ENCODE measurements at regions not wholly inside any gene's neighbourhood (a gene's known extent, or its start where the extent isn't known, plus 50 kb on each side); places are given as distances from the start of the nearest gene placed in this dataset.

DNA sequence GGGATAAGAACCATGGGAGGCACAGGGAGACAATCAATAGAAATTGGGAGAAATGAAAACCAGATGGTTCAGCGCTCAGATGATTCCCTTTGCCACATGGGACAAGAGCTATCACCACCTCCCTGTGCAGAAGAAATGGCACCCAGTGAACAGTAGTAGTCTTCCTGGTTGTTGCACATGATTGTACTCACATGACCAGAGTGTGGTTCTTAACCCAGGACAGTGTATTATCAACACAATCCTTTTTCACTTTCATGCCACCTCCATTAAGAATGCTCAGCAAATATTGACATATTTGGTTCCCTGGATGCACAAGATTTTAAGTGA, 149.0 kb upstream of the SH3BP4 start:
- TF ChIP-seq, protein P1, sequence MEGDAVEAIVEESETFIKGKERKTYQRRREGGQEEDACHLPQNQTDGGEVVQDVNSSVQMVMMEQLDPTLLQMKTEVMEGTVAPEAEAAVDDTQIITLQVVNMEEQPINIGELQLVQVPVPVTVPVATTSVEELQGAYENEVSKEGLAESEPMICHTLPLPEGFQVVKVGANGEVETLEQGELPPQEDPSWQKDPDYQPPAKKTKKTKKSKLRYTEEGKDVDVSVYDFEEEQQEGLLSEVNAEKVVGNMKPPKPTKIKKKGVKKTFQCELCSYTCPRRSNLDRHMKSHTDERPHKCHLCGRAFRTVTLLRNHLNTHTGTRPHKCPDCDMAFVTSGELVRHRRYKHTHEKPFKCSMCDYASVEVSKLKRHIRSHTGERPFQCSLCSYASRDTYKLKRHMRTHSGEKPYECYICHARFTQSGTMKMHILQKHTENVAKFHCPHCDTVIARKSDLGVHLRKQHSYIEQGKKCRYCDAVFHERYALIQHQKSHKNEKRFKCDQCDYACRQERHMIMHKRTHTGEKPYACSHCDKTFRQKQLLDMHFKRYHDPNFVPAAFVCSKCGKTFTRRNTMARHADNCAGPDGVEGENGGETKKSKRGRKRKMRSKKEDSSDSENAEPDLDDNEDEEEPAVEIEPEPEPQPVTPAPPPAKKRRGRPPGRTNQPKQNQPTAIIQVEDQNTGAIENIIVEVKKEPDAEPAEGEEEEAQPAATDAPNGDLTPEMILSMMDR (IDR thresholded peaks at IDR 0.05), result no peak

- TF ChIP-seq, protein P1 (IDR thresholded peaks at IDR 0.05), result no peak
Measured at GRCh38 chr2:234802071-234802844, 149.6 kb upstream of the SH3BP4 start.

- TF ChIP-seq, protein P1 (IDR thresholded peaks at IDR 0.05), result no peak
Measured at GRCh38 chr2:234797566-234798250, 154.1 kb upstream of the SH3BP4 start.

DNA sequence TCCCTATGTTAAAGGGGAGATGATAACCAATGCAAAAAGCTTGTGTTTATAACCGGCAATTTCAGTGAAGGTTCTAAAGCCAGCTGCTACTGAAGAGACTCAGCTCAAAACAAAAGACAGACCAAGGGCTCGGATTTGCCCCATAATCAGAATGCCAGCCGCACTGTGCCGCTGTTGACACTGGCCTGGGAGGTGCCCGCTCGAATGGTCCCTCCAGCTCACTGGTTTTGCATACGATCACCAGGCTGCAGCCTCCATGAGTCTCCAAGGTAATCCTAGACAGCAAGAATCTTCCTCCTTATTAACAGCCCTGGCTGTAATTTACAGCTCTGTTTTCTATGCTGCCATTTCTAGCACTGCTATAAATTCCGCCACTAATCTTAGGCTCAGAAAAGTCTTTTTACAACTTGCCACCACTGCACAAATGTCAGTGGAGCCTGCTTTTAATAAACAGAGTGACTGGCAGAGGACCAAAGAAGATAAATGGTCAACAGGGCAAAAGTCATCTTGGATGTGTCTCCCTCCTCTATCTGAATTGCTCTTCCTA, 155.7 kb upstream of the SH3BP4 start:
- TF ChIP-seq, protein P1 (IDR thresholded peaks at IDR 0.05), result no peak

- TF ChIP-seq, protein P1 (IDR thresholded peaks at IDR 0.05), result no peak
Measured at GRCh38 chr2:234795272-234795920, 156.4 kb upstream of the SH3BP4 start.

GRCh38 chr2:234794866-234795265, 157.0 kb upstream of the SH3BP4 start:
- TF ChIP-seq, protein P1 (IDR thresholded peaks at IDR 0.05), result no peak

DNA sequence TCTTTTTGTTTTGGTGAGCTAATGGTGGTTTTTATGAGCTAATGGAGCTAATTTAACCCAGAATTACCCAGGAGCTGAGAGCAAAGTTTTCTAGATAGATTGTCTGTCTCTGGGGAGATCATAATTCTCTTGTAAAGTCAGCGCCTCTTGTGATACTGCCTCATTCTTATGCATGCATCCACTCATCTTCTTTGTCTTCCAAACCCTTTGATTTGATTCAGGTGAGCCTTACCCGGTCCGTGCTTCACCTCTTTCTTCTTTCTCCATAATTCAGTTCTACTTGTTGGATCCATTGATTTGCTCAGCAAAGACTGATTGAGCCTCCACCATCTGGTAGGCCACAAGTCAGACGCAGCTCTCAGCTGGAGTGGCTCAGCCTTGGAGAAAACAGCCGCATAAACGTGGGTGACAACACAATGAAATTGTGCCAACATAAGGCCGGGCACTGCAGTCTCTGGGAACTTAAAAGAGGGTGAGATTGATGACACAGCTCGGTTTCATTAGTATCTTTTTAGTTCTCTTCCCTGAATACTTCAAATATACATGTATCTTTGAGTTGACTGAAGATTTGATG, 158.5 kb upstream of the SH3BP4 start:
- TF ChIP-seq, protein P1 (IDR thresholded peaks at IDR 0.05), result no peak
